WTC11 (cell line): ENCODE measurements at regions not wholly inside any gene's neighbourhood (a gene's known extent, or its start where the extent isn't known, plus 50 kb on each side); places are given as distances from the start of the nearest gene placed in this dataset.
A peak's percentile ranks its signal among the peaks of the same experiment; 100 is the strongest.

Experiments
- ATAC-seq: fragments of 200-7000 bp; cut with Tn5 transposase; 2 replicates; pipeline ENCODE4 v1.10.0; 2021; ENCODE audit warnings: mild to moderate bottlenecking, moderate library complexity
- CTCF ChIA-PET: fragments of 300-600 bp; sonication (Branson Sonifier 250); formaldehyde crosslinking; loops from one replicate; lab custom pipeline; 2021; ENCODE audit warnings: antibody characterized with exemption; lab: Charles Lee
- POLR2A ChIA-PET: fragments of 350-600 bp; sonication (Branson Sonifier 250); formaldehyde crosslinking; loops from one replicate; lab custom pipeline; 2021; ENCODE audit warnings: antibody characterized with exemption; lab: Charles Lee
- DNase-seq: peaks from one replicate; pipeline ENCODE4 v3.0.0; 2021; ENCODE audit warnings: low spot score
- H3K27ac Mint-ChIP-seq: 2 replicates; pipeline ENCODE4 v1.8.0; 2021; ENCODE audit warnings: mixed read lengths
- H3K27me3 Mint-ChIP-seq: 2 replicates; pipeline ENCODE4 v1.8.0; 2021; ENCODE audit warnings: low read depth, mild to moderate bottlenecking, moderate library complexity, mixed read lengths
- H3K36me3 Mint-ChIP-seq: 2 replicates; pipeline ENCODE4 v1.8.0; 2021; ENCODE audit warnings: mixed read lengths
- H3K4me1 Mint-ChIP-seq: 2 replicates; pipeline ENCODE4 v1.8.0; 2022; ENCODE audit warnings: mixed read lengths
- H3K4me3 Mint-ChIP-seq: 2 replicates; pipeline ENCODE4 v1.8.0; 2021; ENCODE audit warnings: mild to moderate bottlenecking, moderate library complexity, mixed read lengths
- H3K9me3 Mint-ChIP-seq: 2 replicates; pipeline ENCODE4 v1.8.0; 2021; ENCODE audit warnings: mixed read lengths
- ESRRA ChIP-seq: sonication (generic); formaldehyde crosslinking; IDR thresholded peaks from 2 replicates; pipeline ENCODE4 v1.8.1; 2022; ENCODE audit warnings: mild to moderate bottlenecking, missing genetic modification reagents, borderline replicate concordance
- ETV6 ChIP-seq: sonication (generic); formaldehyde crosslinking; IDR thresholded peaks from 2 replicates; pipeline ENCODE4 v1.8.1; 2022; ENCODE audit warnings: mild to moderate bottlenecking, missing genetic modification reagents
- FOXP1 ChIP-seq: sonication (generic); formaldehyde crosslinking; IDR thresholded peaks from 2 replicates; pipeline ENCODE4 v1.8.0; 2022; ENCODE audit warnings: missing genetic modification reagents, mild to moderate bottlenecking, moderate library complexity, borderline replicate concordance
- HMGA2 ChIP-seq: fragments of 250-450 bp; sonication (Bioruptor Pico); IDR thresholded peaks from 2 replicates; pipeline ENCODE4 v1.4.0; 2021; ENCODE audit warnings: mild to moderate bottlenecking, moderate library complexity
- IRF2 ChIP-seq: sonication (generic); formaldehyde crosslinking; IDR thresholded peaks from 2 replicates; pipeline ENCODE4 v1.8.0; 2022; ENCODE audit warnings: low read depth, missing genetic modification reagents, borderline replicate concordance
- JAZF1 ChIP-seq: fragments of 250-450 bp; sonication (Bioruptor Pico); IDR thresholded peaks from 2 replicates; pipeline ENCODE4 v1.9.0; 2021; ENCODE audit warnings: moderate library complexity, mild to moderate bottlenecking, inconsistent platforms
- MAX ChIP-seq: sonication (generic); formaldehyde crosslinking; IDR thresholded peaks from 2 replicates; pipeline ENCODE4 v1.8.0; 2022; ENCODE audit warnings: mild to moderate bottlenecking, missing genetic modification reagents
- NFE2L1 ChIP-seq: sonication (generic); formaldehyde crosslinking; IDR thresholded peaks from 2 replicates; pipeline ENCODE4 v1.8.1; 2023; ENCODE audit warnings: missing genetic modification reagents
- NFYB ChIP-seq: sonication (generic); formaldehyde crosslinking; conservative IDR thresholded peaks from 2 replicates; pipeline ENCODE4 v1.8.0; 2022; ENCODE audit warnings: low read depth, missing genetic modification reagents
- NR3C1 ChIP-seq: sonication (generic); formaldehyde crosslinking; conservative IDR thresholded peaks from 2 replicates; pipeline ENCODE4 v1.8.1; 2023; ENCODE audit warnings: low read depth, mild to moderate bottlenecking, missing genetic modification reagents
- SMAD3 ChIP-seq: sonication (generic); formaldehyde crosslinking; IDR thresholded peaks from 2 replicates; pipeline ENCODE4 v1.8.0; 2022; ENCODE audit warnings: missing genetic modification reagents, mild to moderate bottlenecking, borderline replicate concordance
- SOX15 ChIP-seq: fragments of 250-450 bp; sonication (Bioruptor Pico); IDR thresholded peaks from 2 replicates; pipeline ENCODE4 v1.9.0; 2021; ENCODE audit warnings: mild to moderate bottlenecking
- STAT6 ChIP-seq: sonication (generic); formaldehyde crosslinking; conservative IDR thresholded peaks from 2 replicates; pipeline ENCODE4 v1.8.1; 2023; ENCODE audit warnings: mild to moderate bottlenecking, low read depth, missing genetic modification reagents, moderate library complexity
- TCF7 ChIP-seq: sonication (generic); formaldehyde crosslinking; IDR thresholded peaks from 2 replicates; pipeline ENCODE4 v1.8.0; 2022; ENCODE audit warnings: mild to moderate bottlenecking, low read depth, missing genetic modification reagents, moderate library complexity
- TP53 ChIP-seq: sonication (generic); formaldehyde crosslinking; IDR thresholded peaks from 2 replicates; pipeline ENCODE4 v1.8.1; 2023; ENCODE audit warnings: mild to moderate bottlenecking, missing genetic modification reagents
- USF1 ChIP-seq: sonication (generic); formaldehyde crosslinking; IDR thresholded peaks from 2 replicates; pipeline ENCODE4 v1.8.0; 2022; ENCODE audit warnings: mild to moderate bottlenecking, missing genetic modification reagents
- ZNF138 ChIP-seq: sonication (generic); formaldehyde crosslinking; conservative IDR thresholded peaks from 2 replicates; pipeline ENCODE4 v1.8.1; 2022; ENCODE audit warnings: mild to moderate bottlenecking, moderate library complexity, missing genetic modification reagents
- ZNF396 ChIP-seq: fragments of 250-450 bp; sonication (Bioruptor Pico); IDR thresholded peaks from 2 replicates; pipeline ENCODE4 v1.8.0; 2021; ENCODE audit warnings: mild to moderate bottlenecking, moderate library complexity, borderline replicate concordance
- ZNF423 ChIP-seq: fragments of 250-450 bp; sonication (Bioruptor Pico); IDR thresholded peaks from 2 replicates; pipeline ENCODE4 v2.1.2; 2022; ENCODE audit warnings: mild to moderate bottlenecking, moderate library complexity
- TF ChIP-seq, protein P1 (sequence below): fragments of 250-450 bp; sonication (Bioruptor Pico); IDR thresholded peaks from 2 replicates; pipeline ENCODE4 v2.1.2; 2022; ENCODE audit warnings: mild to moderate bottlenecking, moderate library complexity
- TF ChIP-seq, protein P2 (sequence below): sonication (generic); formaldehyde crosslinking; IDR thresholded peaks from 2 replicates; pipeline ENCODE4 v1.8.1; 2023; ENCODE audit warnings: mild to moderate bottlenecking, moderate library complexity, missing genetic modification reagents
- TF ChIP-seq, protein P3 (sequence below): sonication (generic); formaldehyde crosslinking; IDR thresholded peaks from 2 replicates; pipeline ENCODE4 v1.8.0; 2023; ENCODE audit warnings: mild to moderate bottlenecking, missing genetic modification reagents

GRCh38 chr2:41879235-41879916, 168.4 kb upstream of the PKDCC start:
- no peaks in the 10 kb centered on the region for H3K9me3 Mint-ChIP-seq
- CTCF ChIA-PET, result interaction anchor here (0.8 to 3.5 kb wide), 11 partner anchors 9 to 460 kb away, joined by 3 to 20 read pairs (median 4); no protein-coding TSS in a partner anchor
- TF ChIP-seq ZNF423 (CRISPR knock-in tag) (no peak), FOXP1 (CRISPR knock-in tag) (no peak), NFE2L1 (CRISPR knock-in tag) (no peak), ETV6 (CRISPR knock-in tag) (no peak), ZNF138 (CRISPR knock-in tag) (no peak), IRF2 (CRISPR knock-in tag) (no peak), NR3C1 (no peak), USF1 (CRISPR knock-in tag) (no peak), HMGA2 (CRISPR knock-in tag) (no peak), MAX (CRISPR knock-in tag) (no peak), TP53 (CRISPR knock-in tag) (no peak), SOX15 (CRISPR knock-in tag) (no peak), ESRRA (no peak)
- TF ChIP-seq, protein P1, sequence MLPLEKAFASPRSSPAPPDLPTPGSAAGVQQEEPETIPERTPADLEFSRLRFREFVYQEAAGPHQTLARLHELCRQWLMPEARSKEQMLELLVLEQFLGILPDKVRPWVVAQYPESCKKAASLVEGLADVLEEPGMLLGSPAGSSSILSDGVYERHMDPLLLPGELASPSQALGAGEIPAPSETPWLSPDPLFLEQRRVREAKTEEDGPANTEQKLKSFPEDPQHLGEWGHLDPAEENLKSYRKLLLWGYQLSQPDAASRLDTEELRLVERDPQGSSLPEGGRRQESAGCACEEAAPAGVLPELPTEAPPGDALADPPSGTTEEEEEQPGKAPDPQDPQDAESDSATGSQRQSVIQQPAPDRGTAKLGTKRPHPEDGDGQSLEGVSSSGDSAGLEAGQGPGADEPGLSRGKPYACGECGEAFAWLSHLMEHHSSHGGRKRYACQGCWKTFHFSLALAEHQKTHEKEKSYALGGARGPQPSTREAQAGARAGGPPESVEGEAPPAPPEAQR (CRISPR knock-in tag), result no peak
- TF ChIP-seq, protein P2, sequence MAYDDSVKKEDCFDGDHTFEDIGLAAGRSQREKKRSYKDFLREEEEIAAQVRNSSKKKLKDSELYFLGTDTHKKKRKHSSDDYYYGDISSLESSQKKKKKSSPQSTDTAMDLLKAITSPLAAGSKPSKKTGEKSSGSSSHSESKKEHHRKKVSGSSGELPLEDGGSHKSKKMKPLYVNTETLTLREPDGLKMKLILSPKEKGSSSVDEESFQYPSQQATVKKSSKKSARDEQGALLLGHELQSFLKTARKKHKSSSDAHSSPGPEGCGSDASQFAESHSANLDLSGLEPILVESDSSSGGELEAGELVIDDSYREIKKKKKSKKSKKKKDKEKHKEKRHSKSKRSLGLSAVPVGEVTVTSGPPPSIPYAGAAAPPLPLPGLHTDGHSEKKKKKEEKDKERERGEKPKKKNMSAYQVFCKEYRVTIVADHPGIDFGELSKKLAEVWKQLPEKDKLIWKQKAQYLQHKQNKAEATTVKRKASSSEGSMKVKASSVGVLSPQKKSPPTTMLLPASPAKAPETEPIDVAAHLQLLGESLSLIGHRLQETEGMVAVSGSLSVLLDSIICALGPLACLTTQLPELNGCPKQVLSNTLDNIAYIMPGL (CRISPR knock-in tag), result no peak
- TF ChIP-seq, all 79 proteins: peak for 0
- Mint-ChIP-seq H3K36me3 (no peaks in the 10 kb centered on the region), H3K4me1 (peaks cover 18% of the 10 kb centered on the region), H3K27me3 (no peaks in the 10 kb centered on the region; the same call in 1 of the 2 replicates), H3K4me3 (no peak overlapping the region), H3K27ac (no peak overlapping the region)
- DNase-seq (no peak), ATAC-seq (peak; percentile 52)
- POLR2A ChIA-PET, result interaction anchor here (0.7 to 1.2 kb wide), 2 partner anchors 14 to 70 kb away, joined by 4 to 5 read pairs; no protein-coding TSS in a partner anchor

DNA sequence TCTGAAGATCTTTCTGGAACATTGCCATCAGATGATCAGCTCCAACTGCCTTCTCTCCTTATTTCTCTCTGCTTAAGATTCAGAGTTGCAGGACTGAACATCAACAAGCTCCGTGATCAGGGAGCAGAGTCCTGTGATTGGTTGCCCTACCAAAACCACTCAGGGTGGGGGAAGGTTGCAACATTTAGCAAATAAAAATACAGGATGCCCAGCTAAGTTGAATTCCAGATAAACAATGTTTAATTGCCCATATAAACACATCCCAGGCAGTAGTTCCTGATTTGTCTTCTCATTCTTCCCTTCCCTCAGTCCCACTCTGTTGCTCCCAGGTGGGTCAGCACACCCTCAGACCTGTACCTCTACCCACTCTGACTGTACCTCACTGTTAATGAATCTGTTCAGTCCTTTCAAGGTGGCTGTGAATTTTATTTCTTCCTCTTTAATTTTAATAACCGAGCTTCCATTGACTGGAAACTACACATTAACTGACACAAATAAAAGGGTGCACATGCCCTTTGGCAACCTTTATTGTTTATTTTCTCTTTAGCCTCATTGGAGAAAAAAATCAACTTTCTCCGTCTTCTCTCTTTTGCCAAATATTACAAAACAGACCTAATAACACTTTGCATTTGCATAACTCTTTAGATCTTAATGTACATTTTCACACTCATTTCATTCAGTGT, 167.1 kb upstream of the PKDCC start:
- TF ChIP-seq STAT6 (no peak), TCF7 (no peak), NFYB (CRISPR knock-in tag) (no peak), ZNF396 (no peak), FOXP1 (CRISPR knock-in tag) (no peak), ETV6 (CRISPR knock-in tag) (no peak), SMAD3 (no peak), JAZF1 (CRISPR knock-in tag) (no peak), ZNF138 (CRISPR knock-in tag) (no peak)
- TF ChIP-seq, protein P3, sequence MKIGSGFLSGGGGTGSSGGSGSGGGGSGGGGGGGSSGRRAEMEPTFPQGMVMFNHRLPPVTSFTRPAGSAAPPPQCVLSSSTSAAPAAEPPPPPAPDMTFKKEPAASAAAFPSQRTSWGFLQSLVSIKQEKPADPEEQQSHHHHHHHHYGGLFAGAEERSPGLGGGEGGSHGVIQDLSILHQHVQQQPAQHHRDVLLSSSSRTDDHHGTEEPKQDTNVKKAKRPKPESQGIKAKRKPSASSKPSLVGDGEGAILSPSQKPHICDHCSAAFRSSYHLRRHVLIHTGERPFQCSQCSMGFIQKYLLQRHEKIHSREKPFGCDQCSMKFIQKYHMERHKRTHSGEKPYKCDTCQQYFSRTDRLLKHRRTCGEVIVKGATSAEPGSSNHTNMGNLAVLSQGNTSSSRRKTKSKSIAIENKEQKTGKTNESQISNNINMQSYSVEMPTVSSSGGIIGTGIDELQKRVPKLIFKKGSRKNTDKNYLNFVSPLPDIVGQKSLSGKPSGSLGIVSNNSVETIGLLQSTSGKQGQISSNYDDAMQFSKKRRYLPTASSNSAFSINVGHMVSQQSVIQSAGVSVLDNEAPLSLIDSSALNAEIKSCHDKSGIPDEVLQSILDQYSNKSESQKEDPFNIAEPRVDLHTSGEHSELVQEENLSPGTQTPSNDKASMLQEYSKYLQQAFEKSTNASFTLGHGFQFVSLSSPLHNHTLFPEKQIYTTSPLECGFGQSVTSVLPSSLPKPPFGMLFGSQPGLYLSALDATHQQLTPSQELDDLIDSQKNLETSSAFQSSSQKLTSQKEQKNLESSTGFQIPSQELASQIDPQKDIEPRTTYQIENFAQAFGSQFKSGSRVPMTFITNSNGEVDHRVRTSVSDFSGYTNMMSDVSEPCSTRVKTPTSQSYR (CRISPR knock-in tag), result no peak
- TF ChIP-seq, all 79 proteins: peak for 0
- Mint-ChIP-seq H3K27me3 (no peaks in the 10 kb centered on the region; the same call in 1 of the 2 replicates), H3K27ac (no peak overlapping the region), H3K36me3 (no peaks in the 10 kb centered on the region), H3K9me3 (no peaks in the 10 kb centered on the region), H3K4me3 (no peak overlapping the region), H3K4me1 (peaks cover 18% of the 10 kb centered on the region)
- ATAC-seq (no peak), DNase-seq (no peak)
- POLR2A ChIA-PET, result no interaction called here
- CTCF ChIA-PET, result interaction anchor here (1.1 to 3.5 kb wide), 3 partner anchors 27 to 191 kb away, joined by 3 to 14 read pairs (median 5); no protein-coding TSS in a partner anchor
